ENCODE measurements at regions not wholly inside any gene's neighbourhood (a gene's known extent, or its start where the extent isn't known, plus 50 kb on each side); places are given as distances from the start of the nearest gene placed in this dataset.

- no peak for TF ChIP-seq POLR2A (IDR thresholded peaks at IDR 0.05; ENCODE audit: extremely low read depth, insufficient read length)
- no peak for TF ChIP-seq CTCF (IDR thresholded peaks at IDR 0.05; ENCODE audit: low read depth, low read length)
- no peak for TF ChIP-seq MYC (IDR thresholded peaks at IDR 0.05; ENCODE audit: low read depth, low read length)
- no peak for TF ChIP-seq MAX (IDR thresholded peaks at IDR 0.05; ENCODE audit: low read depth, low read length)
- DNase-seq (ENCODE audit: low read depth): no peak
- H3K4me3 ChIP-seq (ENCODE audit: low read depth, low read length): no peak overlapping the region
Measured at GRCh38 chr2:126775300-126775985, 119.5 kb downstream of the GYPC start.

GRCh38 chr2:126776255-126776654 lies 120.3 kb downstream of the GYPC start:
- no peak overlapping the region for H3K4me3 ChIP-seq (ENCODE audit: low read depth, low read length)

GRCh38 chr2:126776692-126777619 lies 121.0 kb downstream of the GYPC start:
- peak; percentile 82 for DNase-seq (ENCODE audit: low read depth)
- no peak for TF ChIP-seq MYC (IDR thresholded peaks at IDR 0.05; ENCODE audit: low read depth, low read length)
- no peak for TF ChIP-seq POLR2A (IDR thresholded peaks at IDR 0.05; ENCODE audit: extremely low read depth, insufficient read length)
- peak; percentile 92 for TF ChIP-seq CTCF (IDR thresholded peaks at IDR 0.05; ENCODE audit: low read depth, low read length)
- peak overlapping the region; percentile 42 for H3K4me3 ChIP-seq (ENCODE audit: low read depth, low read length)

More at GRCh38 chr2:126776255-126776654, 120.3 kb downstream of the GYPC start:
- TF ChIP-seq CTCF (IDR thresholded peaks at IDR 0.05; ENCODE audit: low read depth, low read length) (no peak), POLR2A (IDR thresholded peaks at IDR 0.05; ENCODE audit: extremely low read depth, insufficient read length) (no peak), MYC (IDR thresholded peaks at IDR 0.05; ENCODE audit: low read depth, low read length) (no peak), MAX (IDR thresholded peaks at IDR 0.05; ENCODE audit: low read depth, low read length) (no peak)
- DNase-seq (ENCODE audit: low read depth): no peak

GRCh38 chr2:126777620-126777978 lies 121.1 kb upstream of the TEX51 start:
- TF ChIP-seq MAX (IDR thresholded peaks at IDR 0.05; ENCODE audit: low read depth, low read length): no peak
- no peak for TF ChIP-seq POLR2A (IDR thresholded peaks at IDR 0.05; ENCODE audit: extremely low read depth, insufficient read length)
- TF ChIP-seq CTCF (IDR thresholded peaks at IDR 0.05; ENCODE audit: low read depth, low read length): no peak
- TF ChIP-seq MYC (IDR thresholded peaks at IDR 0.05; ENCODE audit: low read depth, low read length): no peak
- DNase-seq (ENCODE audit: low read depth): no peak
- H3K4me3 ChIP-seq (ENCODE audit: low read depth, low read length): no peak overlapping the region

GRCh38 chr2:126778561-126779501 lies 119.9 kb upstream of the TEX51 start:
- no peak for DNase-seq (ENCODE audit: low read depth)
- TF ChIP-seq MAX (IDR thresholded peaks at IDR 0.05; ENCODE audit: low read depth, low read length) (no peak), POLR2A (IDR thresholded peaks at IDR 0.05; ENCODE audit: extremely low read depth, insufficient read length) (no peak), CTCF (IDR thresholded peaks at IDR 0.05; ENCODE audit: low read depth, low read length) (no peak), MYC (IDR thresholded peaks at IDR 0.05; ENCODE audit: low read depth, low read length) (no peak)
- H3K4me3 ChIP-seq (ENCODE audit: low read depth, low read length): no peak overlapping the region
